ENCODE measurements at regions not wholly inside any gene's neighbourhood (a gene's known extent, or its start where the extent isn't known, plus 50 kb on each side); places are given as distances from the start of the nearest gene placed in this dataset.
"Not testable (repeated sequence)": the region's sequence is repeated elsewhere in the genome, so short reads cannot be mapped to it uniquely, and the experiment has no call there.

DNA sequence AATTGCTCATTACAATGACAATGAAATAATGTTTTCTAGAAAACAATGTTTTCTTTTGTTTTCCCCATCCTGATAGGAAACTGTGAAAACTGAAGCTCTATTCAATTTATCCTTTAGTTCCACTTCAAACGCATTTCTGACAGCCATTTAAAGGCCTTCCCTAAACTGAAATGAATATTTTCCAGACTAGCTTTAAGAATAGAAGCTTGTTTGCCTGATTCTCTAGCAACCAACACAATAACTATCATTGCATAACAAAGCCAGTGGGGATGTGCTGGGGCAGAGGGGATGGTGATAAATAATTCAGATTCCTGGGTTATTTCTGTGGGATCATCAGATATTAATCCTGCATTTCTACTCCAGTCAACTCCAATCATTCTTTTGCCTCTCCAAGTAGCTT lies 427.1 kb downstream of the RND3 start:
- H2AFZ ChIP-seq (ENCODE audit: control insufficient read depth, low read length): no peak overlapping the region
- H3K9me1 ChIP-seq (ENCODE audit: control insufficient read depth, extremely low read depth, insufficient read depth, low read length): no peaks in the 10 kb centered on the region
- H3K79me2 ChIP-seq (ENCODE audit: control insufficient read depth, insufficient read depth, low read length): no peaks in the 10 kb centered on the region
- no peaks in the 10 kb centered on the region for H3K27me3 ChIP-seq (ENCODE audit: control insufficient read depth, extremely low read depth, insufficient read depth, low read length)
- H3K4me3 ChIP-seq (ENCODE audit: control insufficient read depth in 2 of 3, extremely low read depth in 1 of 3, insufficient read depth in 2 of 3, low read depth in 1 of 3, low read length in 3 of 3): no peak overlapping the region
- H3K4me2 ChIP-seq (ENCODE audit: control insufficient read depth, extremely low read depth, insufficient read depth, low read depth, low read length): no peak overlapping the region
- DNase-seq (ENCODE audit: low read depth, low spot score): no peak
- no peaks in the 10 kb centered on the region for H4K20me1 ChIP-seq (ENCODE audit: control insufficient read depth, extremely low read depth, insufficient read depth, low read length)
- H3K9ac ChIP-seq (ENCODE audit: control insufficient read depth, extremely low read depth, insufficient read depth, low read length): no peak overlapping the region
- H3K4me1 ChIP-seq (ENCODE audit: control insufficient read depth, extremely low read depth, insufficient read depth, low read length): peaks cover 14% of the 10 kb centered on the region
- H3K36me3 ChIP-seq (ENCODE audit: control insufficient read depth in 2 of 2, extremely low read depth in 1 of 2, insufficient read depth in 2 of 2, low read length in 2 of 2): no peaks in the 10 kb centered on the region
- FAIRE-seq: no peak
- no peaks in the 10 kb centered on the region for H3K9me3 ChIP-seq (ENCODE audit: control insufficient read depth, low read depth, low read length)
- dilution Hi-C loops (cut with MboI; ENCODE audit: extremely low pct_ligation_motif_present, low sequenced_read_pairs): no loop called here
- no peak for TF ChIP-seq EZH2 (IDR thresholded peaks at IDR 0.05; ENCODE audit: low read length)
- TF ChIP-seq, protein P1, sequence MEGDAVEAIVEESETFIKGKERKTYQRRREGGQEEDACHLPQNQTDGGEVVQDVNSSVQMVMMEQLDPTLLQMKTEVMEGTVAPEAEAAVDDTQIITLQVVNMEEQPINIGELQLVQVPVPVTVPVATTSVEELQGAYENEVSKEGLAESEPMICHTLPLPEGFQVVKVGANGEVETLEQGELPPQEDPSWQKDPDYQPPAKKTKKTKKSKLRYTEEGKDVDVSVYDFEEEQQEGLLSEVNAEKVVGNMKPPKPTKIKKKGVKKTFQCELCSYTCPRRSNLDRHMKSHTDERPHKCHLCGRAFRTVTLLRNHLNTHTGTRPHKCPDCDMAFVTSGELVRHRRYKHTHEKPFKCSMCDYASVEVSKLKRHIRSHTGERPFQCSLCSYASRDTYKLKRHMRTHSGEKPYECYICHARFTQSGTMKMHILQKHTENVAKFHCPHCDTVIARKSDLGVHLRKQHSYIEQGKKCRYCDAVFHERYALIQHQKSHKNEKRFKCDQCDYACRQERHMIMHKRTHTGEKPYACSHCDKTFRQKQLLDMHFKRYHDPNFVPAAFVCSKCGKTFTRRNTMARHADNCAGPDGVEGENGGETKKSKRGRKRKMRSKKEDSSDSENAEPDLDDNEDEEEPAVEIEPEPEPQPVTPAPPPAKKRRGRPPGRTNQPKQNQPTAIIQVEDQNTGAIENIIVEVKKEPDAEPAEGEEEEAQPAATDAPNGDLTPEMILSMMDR (optimal IDR thresholded peaks at IDR 0.05 in 1 of 3, IDR thresholded peaks at IDR 0.05 in 1 of 3, conservative IDR thresholded peaks at IDR 0.05 in 1 of 3; ENCODE audit: extremely low read depth in 1 of 3, insufficient read depth in 2 of 3, low read length in 3 of 3): no peak
- H3K27ac ChIP-seq (ENCODE audit: control insufficient read depth, insufficient read depth, low read length): no peak overlapping the region

DNA sequence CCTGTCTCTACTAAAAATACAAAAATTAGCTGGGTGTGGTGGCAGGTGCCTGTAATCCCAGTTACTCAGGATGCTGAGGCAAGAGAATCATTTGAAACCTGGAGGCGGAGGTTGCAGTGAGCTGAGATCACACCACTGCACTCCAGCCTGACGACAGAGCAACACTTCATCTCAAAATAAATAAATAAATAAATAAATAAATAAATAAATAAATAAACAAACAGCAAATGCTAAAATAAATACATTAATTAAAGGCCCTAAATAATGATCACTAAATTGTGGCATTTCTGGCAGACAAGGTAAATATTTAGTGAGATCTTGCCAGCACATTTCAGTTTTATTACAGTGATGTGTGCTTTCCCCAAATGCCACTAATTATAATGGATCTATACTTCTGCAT lies 427.8 kb downstream of the RND3 start:
- H3K79me2 ChIP-seq (ENCODE audit: control insufficient read depth, insufficient read depth, low read length); H3K36me3 ChIP-seq (ENCODE audit: control insufficient read depth in 2 of 2, extremely low read depth in 1 of 2, insufficient read depth in 2 of 2, low read length in 2 of 2); FAIRE-seq; dilution Hi-C loops (cut with MboI; ENCODE audit: extremely low pct_ligation_motif_present, low sequenced_read_pairs); H2AFZ ChIP-seq (ENCODE audit: control insufficient read depth, low read length); H3K4me2 ChIP-seq (ENCODE audit: control insufficient read depth, extremely low read depth, insufficient read depth, low read depth, low read length); H3K27ac ChIP-seq (ENCODE audit: control insufficient read depth, insufficient read depth, low read length); H3K27me3 ChIP-seq (ENCODE audit: control insufficient read depth, extremely low read depth, insufficient read depth, low read length); H3K9ac ChIP-seq (ENCODE audit: control insufficient read depth, extremely low read depth, insufficient read depth, low read length); DNase-seq (ENCODE audit: low read depth, low spot score); H3K9me3 ChIP-seq (ENCODE audit: control insufficient read depth, low read depth, low read length); H4K20me1 ChIP-seq (ENCODE audit: control insufficient read depth, extremely low read depth, insufficient read depth, low read length); H3K4me3 ChIP-seq (ENCODE audit: control insufficient read depth in 2 of 3, extremely low read depth in 1 of 3, insufficient read depth in 2 of 3, low read depth in 1 of 3, low read length in 3 of 3); H3K9me1 ChIP-seq (ENCODE audit: control insufficient read depth, extremely low read depth, insufficient read depth, low read length): not testable (repeated sequence)
- peaks cover 14% of the 10 kb centered on the region for H3K4me1 ChIP-seq (ENCODE audit: control insufficient read depth, extremely low read depth, insufficient read depth, low read length)

DNA sequence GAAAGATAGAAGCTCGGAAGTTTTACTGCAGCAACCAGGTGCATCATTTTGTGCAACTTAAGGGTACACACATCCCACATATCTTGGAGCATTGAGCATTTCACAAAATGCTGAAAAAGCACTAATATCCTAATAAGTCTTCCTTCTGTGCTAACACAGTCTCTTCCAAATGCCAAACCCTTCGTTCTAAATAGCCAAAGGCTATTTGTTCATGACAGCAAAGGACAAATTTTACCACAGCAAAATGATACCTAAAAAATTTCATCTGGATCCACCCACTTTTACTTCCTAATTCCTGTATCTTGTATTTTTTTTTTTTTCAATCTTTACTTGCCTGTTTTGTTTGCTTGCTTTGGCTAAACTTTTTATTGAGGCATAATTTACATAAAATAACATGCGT lies 435.0 kb downstream of the RND3 start:
- H3K27me3 ChIP-seq (ENCODE audit: control insufficient read depth, extremely low read depth, insufficient read depth, low read length): no peaks in the 10 kb centered on the region
- no peak overlapping the region for H2AFZ ChIP-seq (ENCODE audit: control insufficient read depth, low read length)
- no peak overlapping the region for H3K4me3 ChIP-seq (ENCODE audit: control insufficient read depth in 2 of 3, extremely low read depth in 1 of 3, insufficient read depth in 2 of 3, low read depth in 1 of 3, low read length in 3 of 3)
- no peaks in the 10 kb centered on the region for H3K79me2 ChIP-seq (ENCODE audit: control insufficient read depth, insufficient read depth, low read length)
- H3K9me3 ChIP-seq (ENCODE audit: control insufficient read depth, low read depth, low read length): no peaks in the 10 kb centered on the region
- no peak for FAIRE-seq
- dilution Hi-C loops (cut with MboI; ENCODE audit: extremely low pct_ligation_motif_present, low sequenced_read_pairs): no loop called here
- no peak overlapping the region for H3K27ac ChIP-seq (ENCODE audit: control insufficient read depth, insufficient read depth, low read length)
- no peaks in the 10 kb centered on the region for H3K9me1 ChIP-seq (ENCODE audit: control insufficient read depth, extremely low read depth, insufficient read depth, low read length)
- no peaks in the 10 kb centered on the region for H3K4me1 ChIP-seq (ENCODE audit: control insufficient read depth, extremely low read depth, insufficient read depth, low read length)
- H4K20me1 ChIP-seq (ENCODE audit: control insufficient read depth, extremely low read depth, insufficient read depth, low read length): no peaks in the 10 kb centered on the region
- no peak overlapping the region for H3K9ac ChIP-seq (ENCODE audit: control insufficient read depth, extremely low read depth, insufficient read depth, low read length)
- TF ChIP-seq EZH2 (IDR thresholded peaks at IDR 0.05; ENCODE audit: low read length): no peak
- TF ChIP-seq, protein P1 (optimal IDR thresholded peaks at IDR 0.05 in 1 of 3, IDR thresholded peaks at IDR 0.05 in 1 of 3, conservative IDR thresholded peaks at IDR 0.05 in 1 of 3; ENCODE audit: extremely low read depth in 1 of 3, insufficient read depth in 2 of 3, low read length in 3 of 3): no peak
- no peak overlapping the region for H3K4me2 ChIP-seq (ENCODE audit: control insufficient read depth, extremely low read depth, insufficient read depth, low read depth, low read length)
- no peak for DNase-seq (ENCODE audit: low read depth, low spot score)
- H3K36me3 ChIP-seq (ENCODE audit: control insufficient read depth in 2 of 2, extremely low read depth in 1 of 2, insufficient read depth in 2 of 2, low read length in 2 of 2): no peaks in the 10 kb centered on the region

All from keratinocyte (primary cell).